ENCODE measurements at regions not wholly inside any gene's neighbourhood (a gene's known extent, or its start where the extent isn't known, plus 50 kb on each side); places are given as distances from the start of the nearest gene placed in this dataset.

DNA sequence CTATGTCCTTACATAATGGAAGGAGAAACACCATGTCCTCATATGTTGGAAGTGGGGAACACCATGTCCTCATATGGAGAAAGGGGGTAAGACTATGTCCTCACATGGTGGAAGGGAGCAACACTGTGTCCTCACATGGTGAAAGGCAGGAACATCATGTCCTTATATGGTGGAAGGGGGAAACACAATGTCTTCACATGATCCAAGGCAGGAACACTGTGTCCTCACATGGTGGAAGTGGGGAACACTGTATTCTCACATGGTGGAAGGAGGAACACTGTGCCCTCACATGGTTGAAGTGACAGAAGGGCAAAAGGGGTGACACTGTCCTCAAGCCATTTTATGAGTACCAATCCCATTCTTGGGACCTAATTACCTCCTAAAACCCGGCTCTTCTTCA lies 146.3 kb upstream of the ETV3 start:
- TF ChIP-seq, protein P1, sequence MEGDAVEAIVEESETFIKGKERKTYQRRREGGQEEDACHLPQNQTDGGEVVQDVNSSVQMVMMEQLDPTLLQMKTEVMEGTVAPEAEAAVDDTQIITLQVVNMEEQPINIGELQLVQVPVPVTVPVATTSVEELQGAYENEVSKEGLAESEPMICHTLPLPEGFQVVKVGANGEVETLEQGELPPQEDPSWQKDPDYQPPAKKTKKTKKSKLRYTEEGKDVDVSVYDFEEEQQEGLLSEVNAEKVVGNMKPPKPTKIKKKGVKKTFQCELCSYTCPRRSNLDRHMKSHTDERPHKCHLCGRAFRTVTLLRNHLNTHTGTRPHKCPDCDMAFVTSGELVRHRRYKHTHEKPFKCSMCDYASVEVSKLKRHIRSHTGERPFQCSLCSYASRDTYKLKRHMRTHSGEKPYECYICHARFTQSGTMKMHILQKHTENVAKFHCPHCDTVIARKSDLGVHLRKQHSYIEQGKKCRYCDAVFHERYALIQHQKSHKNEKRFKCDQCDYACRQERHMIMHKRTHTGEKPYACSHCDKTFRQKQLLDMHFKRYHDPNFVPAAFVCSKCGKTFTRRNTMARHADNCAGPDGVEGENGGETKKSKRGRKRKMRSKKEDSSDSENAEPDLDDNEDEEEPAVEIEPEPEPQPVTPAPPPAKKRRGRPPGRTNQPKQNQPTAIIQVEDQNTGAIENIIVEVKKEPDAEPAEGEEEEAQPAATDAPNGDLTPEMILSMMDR (IDR thresholded peaks at IDR 0.05; ENCODE audit: extremely low read depth in 1 of 2, insufficient read depth in 1 of 2, low read depth in 1 of 2, low read length in 2 of 2): no peak
- TF ChIP-seq EZH2 (IDR thresholded peaks at IDR 0.05; ENCODE audit: borderline replicate concordance, low read depth, low read length, severe bottlenecking): no peak

Data from endothelial cell of umbilical vein (primary cell).